Hematopoietic multipotent progenitor cell (in vitro differentiated cells): ENCODE measurements at regions not wholly inside any gene's neighbourhood (a gene's known extent, or its start where the extent isn't known, plus 50 kb on each side); places are given as distances from the start of the nearest gene placed in this dataset.

Experiments used
- DNase-seq, 3 donors: peaks; one replicate each; pipeline ENCODE4 v3.0.0-alpha.2; 2011 to 2015; ENCODE audit warnings: low read depth in 2 of 3, low spot score in 2 of 3

DNA sequence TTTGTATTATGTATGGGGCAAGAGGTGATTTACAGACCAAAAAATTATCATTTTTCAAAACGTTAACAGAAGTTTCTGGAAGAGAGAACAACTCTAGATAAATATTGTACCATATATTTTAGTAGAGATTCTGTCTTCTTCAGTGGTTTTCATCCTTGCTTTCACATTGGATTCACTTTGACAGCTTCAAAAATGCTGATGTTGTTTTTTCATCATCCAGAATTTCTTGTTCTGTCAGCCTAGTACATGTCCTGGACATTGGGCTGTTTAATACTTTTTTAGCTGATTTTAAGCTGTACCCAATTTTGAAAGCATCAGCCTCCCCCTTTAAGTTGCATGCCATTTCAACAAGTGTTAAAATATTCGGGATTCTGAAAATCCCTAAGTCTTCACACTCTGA, 711.3 kb upstream of the LRATD1 start:
- no peak for DNase-seq

DNA sequence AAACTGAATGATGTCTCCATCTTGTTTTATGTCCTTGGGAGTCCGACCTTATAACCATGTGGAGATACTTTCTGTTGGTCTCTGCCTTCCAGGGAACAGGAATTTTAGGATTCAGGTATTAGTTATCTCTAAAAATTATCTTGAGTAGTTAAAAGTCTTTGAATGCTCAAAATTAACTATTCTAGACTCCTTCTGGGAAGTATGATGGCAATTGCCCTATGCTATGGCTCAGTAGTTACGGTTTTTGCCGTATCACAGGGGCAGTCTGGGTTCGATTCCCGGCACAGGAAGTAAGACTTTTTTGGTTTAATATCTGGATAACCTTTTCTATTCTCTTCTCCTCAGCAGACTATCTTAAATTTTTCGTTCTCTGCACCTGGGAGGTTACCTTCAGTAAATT, 708.7 kb upstream of the LRATD1 start:
- DNase-seq, result no peak

GRCh38 chr2:13942111-13942510, 690.4 kb upstream of the LRATD1 start:
- DNase-seq, result no peak

DNA sequence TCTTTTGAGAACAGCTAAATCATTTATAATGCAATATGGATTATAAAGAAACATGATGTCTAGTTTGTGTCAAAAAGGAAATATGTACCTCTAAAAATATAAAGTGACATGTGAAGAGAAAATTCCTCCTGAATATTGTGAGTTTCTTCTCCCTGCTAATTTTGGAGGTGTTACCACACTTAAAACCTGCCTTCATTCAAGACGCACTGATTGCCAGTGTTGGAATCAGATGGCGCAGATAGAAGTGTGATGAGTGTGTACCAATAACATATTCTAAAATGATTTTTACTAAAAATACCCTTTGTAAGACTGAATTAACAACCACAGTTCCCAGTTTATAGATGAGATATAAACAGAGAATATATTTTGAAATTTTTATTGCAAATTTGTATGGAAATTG, 681.8 kb upstream of the LRATD1 start:
- no peak for DNase-seq

- no peak for DNase-seq
Measured at GRCh38 chr2:13968811-13969210, 663.7 kb upstream of the LRATD1 start.

GRCh38 chr2:13986119-13986720, 646.3 kb upstream of the LRATD1 start:
- DNase-seq, result no peak

GRCh38 chr2:13996527-13996926, 636.0 kb upstream of the LRATD1 start:
- DNase-seq, result no peak

GRCh38 chr2:14011190-14011589, 621.3 kb upstream of the LRATD1 start:
- no peak for DNase-seq

GRCh38 chr2:14015113-14015630, 617.3 kb upstream of the LRATD1 start:
- DNase-seq, result no peak

GRCh38 chr2:14016289-14016955, 616.1 kb upstream of the LRATD1 start:
- no peak for DNase-seq

DNA sequence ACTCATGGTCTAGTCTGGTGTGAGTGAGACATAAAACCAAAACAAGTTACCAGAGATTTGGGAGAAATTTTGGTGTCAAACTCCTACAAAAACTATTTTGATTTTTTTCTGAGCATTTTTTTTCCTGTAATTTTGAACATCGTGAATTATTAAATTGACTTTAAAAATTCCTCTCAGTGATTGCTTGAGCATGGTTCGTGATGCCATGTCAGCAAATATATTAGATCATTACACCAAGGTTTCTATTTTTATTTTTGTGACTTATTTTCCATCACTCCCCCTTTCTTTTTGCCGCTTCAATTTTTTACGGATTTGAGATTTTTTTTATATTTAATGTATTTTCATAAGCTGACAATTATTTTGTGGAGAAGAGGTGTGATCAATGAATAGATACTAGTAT, 613.9 kb upstream of the LRATD1 start:
- DNase-seq, result no peak

DNA sequence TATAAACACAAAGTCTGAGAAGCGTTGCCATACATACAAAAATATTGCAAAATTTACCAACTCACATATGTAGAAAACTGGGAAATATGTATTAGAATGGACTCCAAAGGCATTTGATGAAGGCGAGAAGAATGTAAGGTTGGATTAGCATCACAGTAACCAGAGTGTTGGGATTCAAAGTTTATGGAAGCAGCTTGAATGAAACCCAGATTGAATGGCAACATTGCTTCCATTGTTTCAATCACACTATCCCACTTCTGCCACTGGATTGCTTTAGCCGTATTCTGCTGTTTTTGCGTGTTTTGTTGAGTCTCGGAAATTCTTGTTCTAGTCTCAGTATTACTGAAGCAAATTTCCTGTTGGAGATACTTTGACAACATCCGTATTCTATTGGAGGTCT, 609.0 kb upstream of the LRATD1 start:
- DNase-seq, result no peak

GRCh38 chr2:14039134-14039533, 593.4 kb upstream of the LRATD1 start:
- DNase-seq, result no peak

DNA sequence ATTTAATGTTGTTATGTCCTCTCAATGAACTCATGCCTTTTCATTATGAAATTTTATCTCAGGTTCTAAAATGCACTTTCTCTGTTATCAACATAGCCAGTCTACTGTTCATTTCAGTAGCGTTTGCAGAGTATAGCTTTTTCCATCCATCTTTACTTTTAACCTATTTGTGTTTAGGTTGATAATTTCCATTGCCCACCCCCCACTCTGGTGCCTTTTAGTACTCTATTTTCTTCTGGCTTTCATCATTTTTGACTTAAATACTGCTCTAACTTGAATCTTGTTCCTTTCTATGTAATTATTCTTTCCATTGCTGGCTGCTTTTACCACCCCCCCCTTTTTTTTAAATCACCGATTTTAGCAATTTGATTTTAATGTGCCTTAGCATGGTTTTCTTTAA, 585.0 kb upstream of the LRATD1 start:
- no peak for DNase-seq

DNA sequence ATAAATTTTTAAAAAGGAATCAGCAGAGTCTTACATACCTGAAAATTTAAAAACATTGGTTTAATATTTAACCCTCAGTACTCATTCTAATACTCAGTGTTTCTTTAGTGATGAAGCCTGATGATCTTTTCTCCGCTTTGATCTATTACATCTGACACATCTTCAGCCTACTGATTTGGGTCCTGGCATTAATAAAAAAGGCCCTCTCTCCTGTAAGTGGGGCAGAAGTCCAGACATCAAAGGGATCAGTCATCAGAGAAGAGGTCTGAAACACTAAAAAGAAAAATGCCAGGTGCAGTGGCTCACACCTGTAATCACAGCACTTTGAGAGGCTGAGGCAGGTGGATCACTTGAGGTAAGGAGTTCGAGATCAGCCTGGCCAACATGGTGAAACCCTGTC, 581.1 kb upstream of the LRATD1 start:
- no peak for DNase-seq

DNA sequence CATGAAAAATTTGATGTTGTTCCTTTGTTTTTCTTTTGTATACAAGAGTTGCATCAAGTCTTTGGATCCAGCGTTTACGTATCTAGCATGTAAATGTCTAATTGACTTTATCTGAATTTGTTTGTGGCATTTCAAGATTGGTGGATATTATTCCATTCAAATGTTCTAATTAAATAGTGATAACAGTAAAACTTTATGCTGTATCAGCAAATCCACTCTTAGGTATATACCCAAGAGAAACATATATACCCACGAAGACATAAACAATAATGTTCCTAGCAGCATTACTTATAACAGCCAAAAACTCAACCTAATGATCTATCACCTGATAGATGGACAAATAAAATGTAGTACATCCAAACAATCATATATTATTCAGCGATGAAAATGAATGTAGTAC, 579.4 kb upstream of the LRATD1 start:
- DNase-seq, result no peak

GRCh38 chr2:14064346-14064745, 568.2 kb upstream of the LRATD1 start:
- no peak for DNase-seq

GRCh38 chr2:14072338-14072737, 560.2 kb upstream of the LRATD1 start:
- DNase-seq, result no peak

- DNase-seq, result no peak
Measured at GRCh38 chr2:14074691-14075090, 557.8 kb upstream of the LRATD1 start.

GRCh38 chr2:14079576-14079975, 552.9 kb upstream of the LRATD1 start:
- DNase-seq, result no peak

- no peak for DNase-seq
Measured at GRCh38 chr2:14081521-14081920, 551.0 kb upstream of the LRATD1 start.

DNA sequence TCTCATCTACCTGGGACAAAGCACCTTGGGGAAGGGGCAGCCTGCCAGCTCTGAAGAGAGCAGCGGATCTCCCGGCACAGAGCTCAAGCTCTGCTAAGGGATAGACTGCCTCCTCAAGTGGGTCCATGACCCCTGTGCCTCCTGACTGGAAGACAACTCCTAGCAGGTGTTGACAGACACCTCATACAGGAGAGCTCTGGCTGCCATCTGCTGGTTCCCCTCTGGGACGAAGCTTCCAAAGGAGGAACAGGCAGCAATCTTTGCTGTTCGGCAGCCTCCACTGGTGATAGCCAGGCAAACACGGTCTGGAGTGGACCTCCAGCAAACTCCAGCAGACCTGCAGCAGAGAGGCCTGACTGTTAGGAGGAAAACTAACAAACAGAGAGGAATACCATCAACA, 549.9 kb upstream of the LRATD1 start:
- no peak for DNase-seq

DNA sequence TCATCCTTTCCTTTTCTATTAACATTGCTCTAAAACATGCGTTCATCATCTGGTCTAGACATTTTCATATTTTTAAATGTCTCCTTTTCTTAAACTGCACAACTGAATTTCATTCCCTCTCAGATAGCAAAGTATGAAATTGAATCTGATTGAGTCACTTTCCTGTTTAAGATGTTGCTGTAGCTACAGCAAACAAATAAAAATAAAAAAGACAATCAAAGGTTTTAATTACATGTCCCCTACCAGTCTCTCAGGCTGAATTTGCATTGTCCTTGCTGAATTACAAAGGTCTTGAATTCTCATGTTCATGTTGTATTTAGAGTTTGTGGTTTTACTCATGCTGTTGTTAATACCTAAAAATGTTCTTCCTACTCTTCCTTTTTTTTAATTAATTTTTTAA, 537.9 kb upstream of the LRATD1 start:
- DNase-seq, result no peak
